ENCODE measurements at regions not wholly inside any gene's neighbourhood (a gene's known extent, or its start where the extent isn't known, plus 50 kb on each side); places are given as distances from the start of the nearest gene placed in this dataset.

DNA sequence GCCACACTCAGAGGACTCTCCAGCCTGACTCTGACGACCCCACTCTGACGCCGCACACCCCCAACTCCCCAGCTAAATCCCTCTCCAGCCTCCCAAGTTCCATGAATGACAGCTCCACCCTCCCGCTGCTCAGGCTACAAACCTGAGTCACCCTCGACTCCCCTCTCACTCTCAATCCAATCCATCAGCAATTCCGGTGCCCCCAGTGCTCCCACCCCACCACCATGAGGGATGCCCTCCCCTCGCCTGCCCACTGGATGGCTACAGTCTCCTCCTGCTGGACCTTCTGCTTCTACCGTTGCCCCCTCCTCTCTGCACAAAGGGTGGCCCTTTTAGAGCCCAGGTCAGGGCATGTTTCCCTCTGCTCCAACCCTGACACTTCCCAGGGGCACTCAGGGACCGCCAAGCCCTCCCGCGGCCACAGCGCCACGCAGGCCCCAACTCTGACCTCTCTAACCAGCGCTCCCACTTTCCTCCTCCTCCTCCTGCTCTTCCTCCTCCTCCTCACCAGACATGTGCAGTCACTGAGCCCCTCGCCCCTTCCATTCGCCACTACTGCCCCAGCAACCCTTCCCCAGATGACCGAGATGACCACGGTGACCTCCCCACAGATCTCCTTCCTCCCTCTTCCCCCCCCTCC is 69.5 kb upstream of the NUP50 start:
- no TSS peak for BruUV-seq (replicated peaks)
- ChIA-PET CTCF (interaction anchor here (1.4 to 4.6 kb wide), 2 partner anchors 26 to 274 kb away, joined by 3 to 36 read pairs; no protein-coding TSS in a partner anchor), POLR2A (no interaction called here)
- DNase-seq (ENCODE audit: low read depth, low spot score), result no peak
- H3K4me3 ChIP-seq (replicated peaks in 1 of 3; ENCODE audit: insufficient read depth in 1 of 3, low read depth in 1 of 3, low read length in 3 of 3), result no peak overlapping the region
- H3K9me1 ChIP-seq (replicated peaks; ENCODE audit: control insufficient read depth, extremely low read depth, insufficient read depth, low read length), result no peaks in the 10 kb centered on the region
- H3K4me1 ChIP-seq (ENCODE audit: control insufficient read depth, extremely low read depth, insufficient read depth, low read length), result no peaks in the 10 kb centered on the region
- no peak overlapping the region for H3K4me2 ChIP-seq (ENCODE audit: insufficient read depth, low read length)
- TF ChIP-seq, protein P1, sequence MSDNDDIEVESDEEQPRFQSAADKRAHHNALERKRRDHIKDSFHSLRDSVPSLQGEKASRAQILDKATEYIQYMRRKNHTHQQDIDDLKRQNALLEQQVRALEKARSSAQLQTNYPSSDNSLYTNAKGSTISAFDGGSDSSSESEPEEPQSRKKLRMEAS (IDR thresholded peaks at IDR 0.05; ENCODE audit: insufficient read depth, insufficient read length), result no peak
- TF ChIP-seq GATA2 (IDR thresholded peaks at IDR 0.05; ENCODE audit: insufficient read depth, insufficient read length, low read depth, low read length) (no peak), EZH2 (IDR thresholded peaks at IDR 0.05; ENCODE audit: borderline replicate concordance, low read depth, low read length, severe bottlenecking) (no peak), POLR2A (IDR thresholded peaks at IDR 0.05; ENCODE audit: low read depth, low read length) (no peak), MYC (IDR thresholded peaks at IDR 0.05; ENCODE audit: low read depth, low read length) (no peak), FOS (IDR thresholded peaks at IDR 0.05; ENCODE audit: borderline replicate concordance, insufficient read depth, low read length) (no peak), JUN (IDR thresholded peaks at IDR 0.05; ENCODE audit: borderline replicate concordance, insufficient read depth, insufficient read length, low read depth) (no peak), POLR2AphosphoS5 (IDR thresholded peaks at IDR 0.05; ENCODE audit: insufficient read depth, low read depth, low read length) (no peak)
- TF ChIP-seq, protein P2, sequence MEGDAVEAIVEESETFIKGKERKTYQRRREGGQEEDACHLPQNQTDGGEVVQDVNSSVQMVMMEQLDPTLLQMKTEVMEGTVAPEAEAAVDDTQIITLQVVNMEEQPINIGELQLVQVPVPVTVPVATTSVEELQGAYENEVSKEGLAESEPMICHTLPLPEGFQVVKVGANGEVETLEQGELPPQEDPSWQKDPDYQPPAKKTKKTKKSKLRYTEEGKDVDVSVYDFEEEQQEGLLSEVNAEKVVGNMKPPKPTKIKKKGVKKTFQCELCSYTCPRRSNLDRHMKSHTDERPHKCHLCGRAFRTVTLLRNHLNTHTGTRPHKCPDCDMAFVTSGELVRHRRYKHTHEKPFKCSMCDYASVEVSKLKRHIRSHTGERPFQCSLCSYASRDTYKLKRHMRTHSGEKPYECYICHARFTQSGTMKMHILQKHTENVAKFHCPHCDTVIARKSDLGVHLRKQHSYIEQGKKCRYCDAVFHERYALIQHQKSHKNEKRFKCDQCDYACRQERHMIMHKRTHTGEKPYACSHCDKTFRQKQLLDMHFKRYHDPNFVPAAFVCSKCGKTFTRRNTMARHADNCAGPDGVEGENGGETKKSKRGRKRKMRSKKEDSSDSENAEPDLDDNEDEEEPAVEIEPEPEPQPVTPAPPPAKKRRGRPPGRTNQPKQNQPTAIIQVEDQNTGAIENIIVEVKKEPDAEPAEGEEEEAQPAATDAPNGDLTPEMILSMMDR (IDR thresholded peaks at IDR 0.05; ENCODE audit: extremely low read depth in 1 of 2, insufficient read depth in 1 of 2, low read depth in 1 of 2, low read length in 2 of 2), result no peak
- no peaks in the 10 kb centered on the region for H4K20me1 ChIP-seq (replicated peaks; ENCODE audit: control insufficient read depth, extremely low read depth, insufficient read depth, low read length)
- dilution Hi-C loops (cut with MboI; ENCODE audit: extremely low pct_ligation_motif_present, low sequenced_read_pairs), result no loop called here
- intact Hi-C loops (cut with micrococcal nuclease), result no loop called here
- no peaks in the 10 kb centered on the region for H3K36me3 ChIP-seq (ENCODE audit: control insufficient read depth in 2 of 2, extremely low read depth in 1 of 2, insufficient read depth in 2 of 2, low read length in 2 of 2)
- FAIRE-seq, result no peak
- no peaks in the 10 kb centered on the region for H3K9me3 ChIP-seq (replicated peaks; ENCODE audit: control insufficient read depth, insufficient read depth, low read length)
- no peaks in the 10 kb centered on the region for H3K27me3 ChIP-seq (ENCODE audit: control insufficient read depth in 2 of 2, insufficient read depth in 2 of 2, low read length in 2 of 2)
- H2AFZ ChIP-seq (ENCODE audit: low read depth, low read length), result no peak overlapping the region
- H3K27ac ChIP-seq (ENCODE audit: insufficient read depth, low read depth, low read length), result no peak overlapping the region
- H3K79me2 ChIP-seq (ENCODE audit: control insufficient read depth, insufficient read depth, low read length), result no peaks in the 10 kb centered on the region
- H3K9ac ChIP-seq (replicated peaks; ENCODE audit: extremely low read depth, insufficient read depth, low read length), result no peak overlapping the region
